ENCODE measurements at regions not wholly inside any gene's neighbourhood (a gene's known extent, or its start where the extent isn't known, plus 50 kb on each side); places are given as distances from the start of the nearest gene placed in this dataset.
"Not testable (repeated sequence)": the region's sequence is repeated elsewhere in the genome, so short reads cannot be mapped to it uniquely, and the experiment has no call there.

DNA sequence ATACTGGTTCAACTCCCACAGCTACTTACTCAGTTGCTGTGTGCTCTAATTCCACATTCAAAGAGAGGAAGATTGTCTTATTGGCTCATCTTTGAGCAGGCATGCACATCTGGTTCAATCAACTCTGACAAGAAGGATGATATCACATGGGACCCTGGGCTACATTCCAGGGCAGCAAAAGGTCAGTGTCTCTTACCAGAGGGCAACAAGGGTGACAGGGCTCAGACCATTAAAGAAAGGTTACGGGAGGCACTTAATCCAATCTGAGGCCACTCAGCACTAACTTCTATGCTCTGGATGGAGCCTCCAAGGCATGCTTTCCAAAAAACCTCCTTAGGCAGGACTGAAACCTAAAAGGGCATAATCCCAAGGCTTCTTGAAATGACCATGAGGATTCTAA is 549.4 kb upstream of the API5 start:
- no peak for DNase-seq (ENCODE audit: low spot score)

DNA sequence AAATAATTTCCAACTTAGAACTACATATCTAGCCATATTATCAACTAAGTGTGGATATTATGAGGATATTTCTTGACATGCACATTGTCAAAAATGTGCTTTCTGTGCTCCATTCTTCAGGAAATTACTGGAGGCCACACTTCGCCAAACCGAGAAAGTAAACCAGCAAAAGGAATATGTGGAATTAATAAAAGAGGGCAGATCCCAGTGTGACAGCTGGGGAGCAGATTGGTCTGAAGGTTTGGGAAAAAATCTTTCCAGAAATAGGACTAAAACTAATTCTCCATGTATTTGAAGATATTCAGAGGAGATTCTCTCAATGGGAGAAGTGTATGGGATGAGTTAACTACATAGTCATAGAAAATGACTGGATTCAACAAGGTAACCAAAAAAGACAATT is 546.9 kb upstream of the API5 start:
- no peak for DNase-seq (ENCODE audit: low spot score)

DNA sequence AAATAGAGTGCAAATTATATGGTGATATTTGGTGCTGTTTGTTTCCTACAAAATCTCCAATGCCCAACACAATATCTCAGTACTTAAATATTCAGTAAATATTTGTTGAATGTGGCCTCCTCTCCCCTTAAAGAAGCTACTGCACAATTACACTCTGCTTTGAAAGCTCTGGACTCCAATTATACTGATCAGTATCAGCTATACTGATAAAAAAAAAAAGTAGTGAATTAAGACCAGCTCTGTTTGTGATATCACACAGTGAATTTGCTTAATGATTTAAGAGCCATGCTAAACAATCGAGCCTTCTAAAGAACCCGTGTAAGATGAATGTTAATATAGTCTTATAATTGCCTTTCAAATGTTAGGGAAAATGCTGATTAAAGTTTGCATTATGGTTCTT is 543.2 kb upstream of the API5 start:
- DNase-seq (ENCODE audit: low spot score) = no peak

DNA sequence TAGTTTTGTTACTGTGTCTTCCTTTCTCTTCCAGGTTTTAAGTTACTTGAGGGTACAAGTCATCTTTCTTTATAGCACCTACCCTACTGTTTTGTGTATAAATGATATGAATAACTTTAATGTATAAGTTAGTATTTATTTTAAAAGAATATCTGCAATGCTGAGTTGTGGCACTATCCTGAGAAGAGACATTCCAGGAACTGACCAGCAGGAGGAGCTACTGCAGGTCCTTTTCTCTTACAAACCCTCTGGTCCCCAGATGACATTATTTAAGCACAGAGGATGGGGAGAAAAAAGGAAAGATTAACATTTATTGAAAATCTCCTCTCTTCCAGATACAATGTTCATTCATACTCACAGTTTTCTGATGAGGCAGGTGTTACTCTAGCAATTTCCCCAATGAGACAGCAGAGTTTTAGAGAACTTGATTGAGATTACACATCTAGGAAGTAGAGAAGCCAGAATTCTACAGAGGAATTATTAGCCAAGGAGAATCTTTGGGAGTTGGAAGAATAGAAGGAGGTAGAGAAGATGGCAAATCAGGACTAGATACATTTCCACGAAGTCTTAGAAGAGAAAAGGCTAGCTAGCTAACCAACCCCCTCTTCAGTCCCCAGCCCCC is 541.2 kb upstream of the API5 start:
- DNase-seq (ENCODE audit: low spot score) = no peak

DNA sequence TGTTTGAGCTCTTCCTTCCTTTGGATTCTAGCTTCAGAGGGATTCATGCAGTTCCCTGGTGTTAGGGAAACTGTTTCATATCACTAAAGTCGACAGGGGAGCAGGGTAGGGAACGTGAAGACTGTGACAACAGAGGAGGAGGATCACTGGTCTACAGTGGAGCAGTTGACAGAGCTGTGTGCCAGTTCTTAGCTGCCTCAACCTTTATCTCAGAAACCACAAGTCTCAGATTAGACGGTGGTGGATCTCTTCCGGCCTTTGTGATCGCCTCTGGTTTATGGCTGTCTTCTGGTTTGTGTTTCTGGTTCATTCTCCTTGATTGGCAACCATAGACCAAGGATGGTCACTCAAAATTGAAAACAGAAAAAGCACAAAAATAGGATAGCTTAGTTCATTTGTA is 538.9 kb upstream of the API5 start:
- DNase-seq (ENCODE audit: low spot score) = no peak

DNA sequence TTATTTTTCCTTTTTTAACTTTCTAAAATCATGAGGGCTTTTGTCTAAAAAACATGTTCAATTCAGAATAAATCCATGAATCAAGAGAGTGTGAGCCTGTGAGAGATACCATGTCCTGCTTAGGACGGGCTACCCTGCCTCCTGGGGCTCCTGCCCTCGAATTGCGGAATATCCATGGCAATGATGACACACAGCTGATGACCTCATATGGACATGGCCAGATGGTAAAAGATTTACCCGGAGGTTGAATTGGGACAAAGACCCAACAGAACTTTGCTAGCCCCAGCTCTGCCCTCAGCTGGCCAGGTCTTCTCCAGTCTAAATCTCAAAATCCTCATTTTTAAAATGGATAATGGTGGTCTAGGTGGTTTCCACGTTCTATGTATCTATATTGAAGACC is 538.1 kb upstream of the API5 start:
- DNase-seq (ENCODE audit: low spot score) = no peak

DNA sequence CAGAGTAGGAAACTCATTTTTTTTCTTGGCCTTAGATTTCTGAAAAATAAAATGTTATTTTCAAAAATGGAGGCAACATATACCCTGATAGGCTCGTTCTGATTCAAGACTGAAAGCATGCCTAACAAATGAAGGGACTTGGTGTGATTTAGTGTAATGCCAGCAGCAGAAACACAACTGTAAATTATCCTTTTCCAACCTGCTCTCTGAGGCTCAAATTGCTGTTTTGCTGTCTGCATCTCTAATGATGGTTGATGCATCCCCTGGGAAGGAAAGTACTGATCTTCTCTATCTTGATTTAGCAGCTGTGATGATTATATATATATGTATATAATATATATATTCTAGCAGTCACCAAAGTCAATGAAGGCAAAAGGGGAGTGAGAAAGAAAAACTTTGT is 537.2 kb upstream of the API5 start:
- DNase-seq (ENCODE audit: low spot score) = no peak

DNA sequence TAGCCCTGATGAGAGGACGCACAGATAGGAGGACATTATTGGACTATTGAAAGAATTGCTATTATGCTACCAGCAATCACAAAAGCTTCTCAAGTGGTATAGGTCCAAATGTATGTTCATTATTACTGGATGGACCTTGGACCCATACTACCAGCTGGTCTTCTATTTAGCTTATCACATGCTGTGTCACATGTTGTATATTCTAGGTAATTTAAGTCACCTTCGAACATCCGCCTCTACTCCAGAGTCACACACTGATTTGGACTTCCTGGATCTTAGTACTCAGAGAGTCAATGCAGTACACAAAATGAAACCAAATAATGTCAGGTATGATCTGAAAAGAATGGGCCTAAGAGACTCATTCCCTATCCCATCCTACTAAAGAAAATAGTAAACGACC is 534.0 kb upstream of the API5 start:
- no peak for DNase-seq (ENCODE audit: low spot score)

DNA sequence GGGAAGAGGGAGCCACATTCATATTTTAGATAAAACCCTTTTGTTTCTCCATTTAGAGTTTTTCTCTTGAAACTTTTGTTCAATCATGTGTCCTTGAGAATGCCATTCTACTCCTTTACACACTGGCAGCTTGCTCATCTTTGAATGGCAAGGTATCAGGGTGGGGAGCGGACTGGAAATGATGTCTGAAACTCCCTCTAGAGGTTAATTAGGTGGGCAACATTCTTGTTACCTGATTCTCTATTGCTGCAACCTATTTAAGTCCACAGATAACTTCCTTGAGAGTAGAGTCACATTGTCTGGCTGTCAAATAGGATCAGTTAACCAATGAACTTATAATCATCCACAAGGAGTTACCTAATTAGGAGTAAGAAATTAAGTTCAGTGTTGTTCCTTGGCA is 533.6 kb upstream of the API5 start:
- no peak for DNase-seq (ENCODE audit: low spot score)

DNA sequence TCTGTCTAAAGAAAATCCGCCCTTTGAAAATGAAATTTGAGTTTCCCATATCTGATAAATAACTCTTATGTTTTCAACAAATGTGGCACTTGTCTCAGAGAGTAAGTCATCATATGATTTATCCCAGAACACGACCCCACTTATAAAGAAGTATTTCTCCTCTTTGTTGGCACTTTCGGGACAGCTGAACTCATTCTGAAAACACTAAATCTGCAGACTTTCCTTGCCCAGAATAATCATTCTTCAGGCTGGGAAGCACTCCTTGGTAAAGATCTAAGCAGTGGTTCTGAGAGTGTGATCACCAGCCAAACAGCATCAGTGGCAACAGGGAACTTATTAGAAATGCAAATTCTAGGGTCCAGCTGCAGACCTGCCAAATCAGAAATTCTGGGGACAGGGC is 532.2 kb upstream of the API5 start:
- no peak for DNase-seq (ENCODE audit: low spot score)

DNA sequence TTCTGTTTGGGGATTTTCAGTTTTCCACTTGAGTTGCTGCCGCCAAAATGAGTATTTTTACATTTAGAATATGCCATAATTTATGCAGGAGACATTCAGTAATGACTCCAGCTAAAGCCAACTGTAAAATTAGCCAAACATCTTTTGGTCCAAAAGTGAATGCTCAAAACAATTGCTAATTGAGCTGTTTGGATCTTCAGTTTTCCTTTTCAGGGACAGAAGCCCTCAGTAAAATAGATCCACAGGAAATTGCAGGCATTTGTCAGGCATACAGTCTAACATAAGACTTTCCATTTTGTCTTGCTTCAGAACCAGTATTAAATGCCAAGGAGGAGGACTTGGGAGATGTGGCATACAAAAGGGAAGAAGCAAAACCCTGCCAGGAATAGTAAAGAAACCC is 524.8 kb upstream of the API5 start:
- no peak for DNase-seq (ENCODE audit: low spot score)

DNA sequence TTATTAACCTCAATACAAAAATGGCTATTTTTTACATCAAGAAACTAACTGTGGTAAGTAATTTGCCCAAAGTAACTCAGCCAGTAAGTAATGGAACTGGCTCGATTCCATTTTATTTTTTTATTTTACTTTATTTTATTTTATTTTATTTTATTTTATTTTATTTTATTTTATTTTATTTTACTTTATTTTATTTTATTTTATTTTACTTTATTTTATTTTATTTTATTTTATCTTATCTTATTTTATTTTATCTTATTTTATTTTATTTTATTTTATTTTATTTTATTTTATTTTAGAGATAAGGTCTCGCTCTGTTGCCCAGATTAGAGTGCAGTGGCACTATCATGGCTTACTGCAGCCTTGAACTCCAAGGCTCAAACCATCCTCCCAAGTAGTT is 516.3 kb upstream of the API5 start:
- DNase-seq (ENCODE audit: low spot score) = not testable (repeated sequence)

DNA sequence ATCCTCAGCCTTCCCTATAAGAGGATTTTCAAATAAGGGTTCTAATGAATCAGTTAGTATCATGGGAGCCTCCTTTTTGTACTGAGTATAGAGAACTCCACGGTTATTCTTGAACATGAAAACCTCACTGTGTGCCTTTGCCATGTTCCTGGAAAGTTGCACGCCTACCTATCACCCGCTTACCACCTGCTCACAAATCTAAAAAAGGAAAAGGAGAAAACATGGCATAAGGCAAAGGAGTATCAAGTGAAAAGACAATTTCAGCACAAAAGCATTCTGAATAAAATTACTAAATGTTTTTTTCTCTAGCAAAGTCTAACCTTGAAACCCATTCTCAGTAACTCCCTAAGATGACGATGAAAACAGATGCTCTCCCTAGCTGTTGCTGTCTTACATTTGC is 511.8 kb upstream of the API5 start:
- DNase-seq (ENCODE audit: low spot score) = no peak

DNA sequence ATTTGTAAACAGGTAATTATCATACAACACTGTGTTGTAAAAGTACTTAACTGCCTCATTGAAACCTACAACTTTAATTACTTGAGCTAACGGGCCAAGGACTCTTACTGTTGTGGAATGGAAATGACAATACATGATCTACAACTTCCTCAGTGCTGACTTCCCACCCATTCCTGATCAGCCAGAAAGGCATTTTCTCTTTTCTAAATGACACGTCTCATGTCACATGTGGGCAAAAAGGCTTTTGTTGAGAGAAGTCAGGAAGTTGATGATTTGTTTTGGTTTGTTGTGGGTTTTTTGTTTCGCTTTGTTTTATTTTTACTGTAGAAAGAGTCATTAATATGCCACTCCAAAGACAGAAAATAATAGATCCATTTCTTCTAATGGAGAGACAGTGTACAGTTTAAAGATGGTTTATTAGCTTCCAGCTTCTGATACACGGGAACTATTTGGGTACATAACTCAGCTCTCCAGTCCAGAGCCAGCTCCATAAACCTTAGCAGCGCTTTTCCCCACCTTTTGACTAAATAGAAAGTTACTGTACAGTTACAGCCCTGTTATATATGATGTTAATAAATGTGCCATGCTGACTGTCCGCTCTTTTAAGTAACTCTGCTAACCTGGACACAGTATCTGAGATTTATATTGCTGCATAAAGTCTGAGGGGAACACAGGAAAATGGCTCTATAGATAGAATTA is 509.4 kb upstream of the API5 start:
- DNase-seq (ENCODE audit: low spot score) = no peak

DNA sequence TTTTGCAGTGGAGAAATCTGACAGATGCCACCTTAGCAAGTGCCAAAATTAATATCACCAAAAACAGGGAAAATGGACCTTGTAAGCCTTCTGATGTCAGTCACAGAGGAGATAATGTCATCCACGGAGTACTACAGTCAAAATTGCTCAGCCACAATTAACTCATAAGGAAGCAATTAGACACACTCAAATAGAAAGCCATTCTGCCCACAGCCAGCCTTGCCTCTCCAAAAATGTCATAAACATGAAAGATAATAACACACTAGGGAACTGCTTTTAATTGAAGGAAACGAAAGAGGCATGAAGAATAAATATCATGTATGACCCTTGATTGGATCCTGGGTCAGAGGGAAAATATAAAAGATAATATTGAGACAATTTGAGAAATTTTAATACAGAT is 505.6 kb upstream of the API5 start:
- no peak for DNase-seq (ENCODE audit: low spot score)

DNA sequence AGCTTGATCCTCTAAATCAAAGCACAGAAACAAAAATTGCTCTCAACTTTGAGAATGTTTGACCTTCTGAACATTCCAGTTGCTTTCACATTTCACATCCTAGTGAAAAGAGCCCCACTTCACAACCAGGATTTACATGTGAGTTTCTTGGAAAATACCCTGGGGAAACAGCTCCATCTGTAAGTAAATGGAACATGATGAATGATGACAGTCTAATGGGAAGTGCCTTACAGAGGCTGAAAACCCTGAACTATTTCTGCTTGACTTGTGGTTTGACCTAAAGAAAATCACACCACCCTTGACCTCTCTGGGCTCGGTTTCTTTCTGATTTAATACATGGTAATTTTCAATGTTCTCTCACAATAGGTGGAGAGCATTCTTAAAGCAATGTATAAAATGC is 499.4 kb upstream of the API5 start:
- DNase-seq (ENCODE audit: low spot score) = no peak

DNA sequence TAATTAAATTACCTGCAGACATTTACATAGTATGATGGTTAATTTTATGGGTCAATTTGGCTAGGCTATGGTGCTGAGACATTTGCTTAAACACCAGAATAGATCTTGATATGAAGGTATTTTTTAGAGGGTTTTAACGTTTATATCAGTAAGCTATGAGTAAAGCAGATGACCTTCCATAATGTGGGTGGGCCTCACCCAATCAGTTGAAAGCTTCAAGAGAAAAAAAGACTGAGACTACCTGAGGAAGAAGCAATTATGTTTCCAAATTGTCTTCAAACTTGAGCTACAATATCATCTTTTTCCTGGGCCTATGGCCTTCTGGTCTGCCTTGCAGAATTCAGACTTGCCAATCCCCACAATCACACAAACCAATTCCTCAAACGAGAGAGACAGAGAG is 498.8 kb upstream of the API5 start:
- no peak for DNase-seq (ENCODE audit: low spot score)

DNA sequence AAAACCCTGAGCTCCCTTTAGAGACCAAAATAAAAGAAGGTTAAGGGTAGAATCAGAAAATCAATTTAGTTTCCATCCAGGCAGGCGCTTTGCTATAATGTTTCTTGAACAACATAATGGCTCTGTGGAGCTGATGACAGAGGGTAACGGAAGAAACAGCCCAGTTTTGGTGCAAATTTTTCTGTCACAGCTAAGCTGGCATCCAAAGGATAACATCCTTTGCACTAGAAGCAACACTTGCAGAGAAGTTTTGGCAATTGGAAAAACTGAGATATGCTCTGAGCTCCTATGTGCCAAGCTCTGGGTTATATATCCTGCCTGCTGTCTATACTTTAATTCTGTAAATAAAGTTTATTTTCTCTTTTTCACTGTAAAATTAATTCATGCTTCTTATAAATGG is 495.3 kb upstream of the API5 start:
- no peak for DNase-seq (ENCODE audit: low spot score)

DNA sequence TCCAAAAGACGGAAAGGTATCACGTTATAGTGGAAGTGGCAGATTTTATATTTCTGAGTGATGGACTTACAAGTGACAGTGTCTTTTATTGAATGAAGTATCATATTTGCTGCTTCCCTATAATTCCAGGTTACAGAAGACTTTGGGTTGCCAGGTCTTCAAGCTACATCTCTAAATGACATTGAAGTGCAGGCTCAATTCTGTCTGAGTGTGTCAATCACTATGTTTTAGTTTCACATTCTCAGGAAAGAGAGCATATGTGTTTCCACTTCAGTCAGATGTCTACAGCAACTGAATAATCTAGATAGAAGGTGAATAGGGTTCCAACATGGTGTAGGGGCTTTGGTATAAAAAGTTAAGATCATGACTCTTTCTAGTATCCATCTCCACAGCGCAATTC is 492.7 kb upstream of the API5 start:
- DNase-seq (ENCODE audit: low spot score) = no peak

DNA sequence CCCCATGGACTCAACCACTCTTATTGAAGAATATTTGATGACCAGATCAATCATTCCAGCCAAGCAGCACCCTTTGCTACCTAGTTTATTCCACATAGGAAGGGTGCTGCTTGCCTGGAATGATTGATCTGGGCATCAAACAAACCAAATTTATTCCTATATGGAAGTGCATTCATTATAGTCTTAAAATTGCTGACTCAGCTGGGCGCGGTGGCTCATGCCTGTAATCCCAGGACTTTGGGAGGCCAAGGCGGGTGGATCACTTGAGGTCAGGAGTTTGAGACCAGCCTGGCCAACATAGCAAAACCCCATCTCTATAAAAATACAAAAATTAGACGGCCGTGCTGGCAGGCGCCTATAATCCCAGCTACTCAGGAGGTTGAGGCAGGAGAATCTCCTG is 489.6 kb upstream of the API5 start:
- DNase-seq (ENCODE audit: low spot score) = not testable (repeated sequence)

DNA sequence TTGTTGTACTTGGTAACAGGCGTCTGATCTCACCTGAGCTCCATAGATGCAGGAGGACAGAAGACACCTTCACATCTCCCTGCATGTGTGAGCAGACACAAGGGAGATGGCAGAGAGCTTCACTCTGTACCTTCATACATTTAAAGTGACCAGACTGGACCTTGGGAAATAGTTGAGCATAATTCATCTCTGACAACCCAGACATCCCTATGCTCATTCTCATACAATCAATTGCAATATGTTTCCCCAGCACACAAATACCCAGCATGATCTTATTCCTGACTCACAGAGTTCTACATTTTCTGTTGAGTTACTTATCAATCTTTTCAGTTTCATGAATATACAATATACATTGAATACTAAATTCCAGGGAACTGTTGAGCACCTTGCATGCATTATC is 488.2 kb upstream of the API5 start:
- no peak for DNase-seq (ENCODE audit: low spot score)

DNA sequence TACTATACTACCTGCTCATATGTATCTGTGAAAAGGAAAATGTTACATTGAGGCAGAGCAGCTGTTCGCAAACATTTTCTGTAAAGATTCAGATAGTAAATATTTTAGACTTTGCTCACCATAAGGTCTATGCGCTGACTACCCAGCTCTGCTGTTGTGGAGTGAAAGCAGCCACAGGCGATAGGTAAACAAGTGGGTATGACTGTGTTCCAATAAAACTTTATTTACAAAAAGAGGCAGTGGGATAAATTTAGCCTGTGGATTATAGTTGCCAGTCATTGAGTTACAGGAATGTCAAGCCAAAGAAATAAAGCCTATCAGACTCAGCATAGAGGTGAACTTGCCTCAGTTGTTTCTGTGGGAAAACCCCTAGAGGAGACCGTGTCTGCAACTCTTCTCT is 487.7 kb upstream of the API5 start:
- no peak for DNase-seq (ENCODE audit: low spot score)

DNA sequence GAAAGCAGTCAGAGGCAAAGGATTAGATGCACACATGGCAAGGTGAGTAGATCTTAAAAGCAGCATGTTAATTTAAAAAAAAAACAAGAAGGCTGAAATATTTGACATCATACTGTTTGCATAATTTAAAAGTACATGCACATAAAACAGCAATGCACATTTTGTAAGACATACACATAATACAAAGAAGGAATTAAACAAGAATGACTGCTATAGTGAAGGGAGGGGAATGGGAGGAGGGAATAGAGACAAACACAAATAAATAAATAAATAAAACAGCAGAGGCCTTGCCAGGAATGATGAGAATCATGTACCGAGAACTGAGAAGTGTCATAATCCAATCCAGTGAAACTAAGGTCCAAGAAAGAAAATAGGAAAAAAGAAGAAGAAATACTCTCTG is 486.2 kb upstream of the API5 start:
- DNase-seq (ENCODE audit: low spot score) = no peak

DNA sequence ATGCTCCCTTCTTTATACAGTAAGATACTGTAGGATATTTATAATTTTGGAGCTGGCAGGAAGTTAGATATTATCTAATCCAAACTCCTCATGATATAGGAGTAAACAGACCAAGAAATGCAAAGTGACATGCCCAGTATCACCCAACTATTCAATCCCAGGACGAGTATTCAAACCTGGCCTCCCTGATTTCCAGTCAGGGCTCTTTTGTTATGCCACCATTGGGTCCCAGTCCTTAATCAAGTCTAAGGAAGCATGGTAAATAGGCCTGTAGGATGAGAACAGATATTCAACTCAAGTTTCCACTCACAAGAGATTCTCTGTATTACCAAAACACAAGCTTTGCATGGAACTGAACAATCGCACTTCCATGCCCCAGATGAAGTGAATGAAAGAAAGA is 484.0 kb upstream of the API5 start:
- no peak for DNase-seq (ENCODE audit: low spot score)
